ENCODE measurements at regions not wholly inside any gene's neighbourhood (a gene's known extent, or its start where the extent isn't known, plus 50 kb on each side); places are given as distances from the start of the nearest gene placed in this dataset.

GRCh38 chr5:135693371-135693955 is 114.7 kb upstream of the CXCL14 start:
- peak; percentile 1 for DNase-seq (ENCODE audit: low spot score)
- H3K4me2 ChIP-seq, result no peak overlapping the region
- no peaks in the 10 kb centered on the region for H3K27me3 ChIP-seq
- no peak overlapping the region for H3K4me3 ChIP-seq
- no peaks in the 10 kb centered on the region for H3K36me3 ChIP-seq (replicated peaks; ENCODE audit: insufficient read depth, low read depth)
- no peaks in the 10 kb centered on the region for H4K20me1 ChIP-seq (ENCODE audit: insufficient read depth, poor library complexity, severe bottlenecking)
- peaks cover 24% of the 10 kb centered on the region for H3K4me1 ChIP-seq (ENCODE audit: insufficient read depth)
- no peaks in the 10 kb centered on the region for H3K9me2 ChIP-seq (replicated peaks; ENCODE audit: insufficient read depth)
- WGBS (ENCODE audit: low lambda C conversion rate, missing lambda C conversion rate), result 92% methylated on average over 8 of the region's 8 CpGs
- H3K27ac ChIP-seq, result peak overlapping the region; percentile 66
- no peaks in the 10 kb centered on the region for H3K9me3 ChIP-seq (ENCODE audit: low read depth)
- TF ChIP-seq CTCF (IDR thresholded peaks at IDR 0.05; ENCODE audit: poor library complexity), result no peak
- TF ChIP-seq EZH2phosphoT487 (IDR thresholded peaks at IDR 0.05; ENCODE audit: low read depth, severe bottlenecking, unreplicated experiment), result no peak
- no peak for TF ChIP-seq EZH2 (IDR thresholded peaks at IDR 0.05; ENCODE audit: borderline replicate concordance)
- no peak overlapping the region for H2AFZ ChIP-seq
- H3K79me2 ChIP-seq, result no peaks in the 10 kb centered on the region

- TF ChIP-seq CTCF (IDR thresholded peaks at IDR 0.05; ENCODE audit: poor library complexity), result no peak
- no peak for TF ChIP-seq EZH2 (IDR thresholded peaks at IDR 0.05; ENCODE audit: borderline replicate concordance)
- no peak for TF ChIP-seq EZH2phosphoT487 (IDR thresholded peaks at IDR 0.05; ENCODE audit: low read depth, severe bottlenecking, unreplicated experiment)
- H3K4me2 ChIP-seq, result no peak overlapping the region
- H3K4me3 ChIP-seq, result no peak overlapping the region
- H3K36me3 ChIP-seq (replicated peaks; ENCODE audit: insufficient read depth, low read depth), result no peaks in the 10 kb centered on the region
- H4K20me1 ChIP-seq (ENCODE audit: insufficient read depth, poor library complexity, severe bottlenecking), result no peaks in the 10 kb centered on the region
- peak; percentile 19 for DNase-seq (ENCODE audit: low spot score)
- no peaks in the 10 kb centered on the region for H3K27me3 ChIP-seq
- no peaks in the 10 kb centered on the region for H3K9me2 ChIP-seq (replicated peaks; ENCODE audit: insufficient read depth)
- 45% methylated on average over 6 of the region's 6 CpGs for WGBS (ENCODE audit: low lambda C conversion rate, missing lambda C conversion rate)
- H3K9me3 ChIP-seq (ENCODE audit: low read depth), result no peaks in the 10 kb centered on the region
- no peak overlapping the region for H2AFZ ChIP-seq
- H3K27ac ChIP-seq, result peak overlapping the region; percentile 16
- H3K4me1 ChIP-seq (ENCODE audit: insufficient read depth), result peaks cover 24% of the 10 kb centered on the region
- no peaks in the 10 kb centered on the region for H3K79me2 ChIP-seq
Observed at GRCh38 chr5:135691044-135691443, 112.3 kb upstream of the CXCL14 start.

- H3K4me3 ChIP-seq, result no peak overlapping the region
- H3K79me2 ChIP-seq, result no peaks in the 10 kb centered on the region
- no peaks in the 10 kb centered on the region for H4K20me1 ChIP-seq (ENCODE audit: insufficient read depth, poor library complexity, severe bottlenecking)
- no peaks in the 10 kb centered on the region for H3K9me2 ChIP-seq (replicated peaks; ENCODE audit: insufficient read depth)
- H3K27ac ChIP-seq, result no peak overlapping the region
- H3K4me1 ChIP-seq (ENCODE audit: insufficient read depth), result peaks cover 24% of the 10 kb centered on the region
- TF ChIP-seq EZH2phosphoT487 (IDR thresholded peaks at IDR 0.05; ENCODE audit: low read depth, severe bottlenecking, unreplicated experiment), result no peak
- TF ChIP-seq EZH2 (IDR thresholded peaks at IDR 0.05; ENCODE audit: borderline replicate concordance), result no peak
- TF ChIP-seq CTCF (IDR thresholded peaks at IDR 0.05; ENCODE audit: poor library complexity), result no peak
- H3K36me3 ChIP-seq (replicated peaks; ENCODE audit: insufficient read depth, low read depth), result no peaks in the 10 kb centered on the region
- H3K27me3 ChIP-seq, result no peaks in the 10 kb centered on the region
- H3K4me2 ChIP-seq, result no peak overlapping the region
- no peak for DNase-seq (ENCODE audit: low spot score)
- 84% methylated on average over 2 of the region's 2 CpGs for WGBS (ENCODE audit: low lambda C conversion rate, missing lambda C conversion rate)
- no peak overlapping the region for H2AFZ ChIP-seq
- no peaks in the 10 kb centered on the region for H3K9me3 ChIP-seq (ENCODE audit: low read depth)
Observed at GRCh38 chr5:135690466-135690865, 111.7 kb upstream of the CXCL14 start.
